ENCODE measurements at regions not wholly inside any gene's neighbourhood (a gene's known extent, or its start where the extent isn't known, plus 50 kb on each side); places are given as distances from the start of the nearest gene placed in this dataset.

GRCh38 chr20:48153523-48153922 lies 368.2 kb upstream of the SULF2 start:
- no peak for TF ChIP-seq CTCF (IDR thresholded peaks at IDR 0.05)
- TF ChIP-seq POLR2A (IDR thresholded peaks at IDR 0.05) = no peak

Data from esophagus squamous epithelium (tissue), 4 donors.